SU-DHL-6 (cell line): ENCODE measurements at regions not wholly inside any gene's neighbourhood (a gene's known extent, or its start where the extent isn't known, plus 50 kb on each side); places are given as distances from the start of the nearest gene placed in this dataset.

ENCODE experiments used
- CTCF ChIP-seq: fragments of 200-600 bp; sonication (generic); IDR thresholded peaks from one replicate; pipeline ENCODE4 v1.5.1; 2017; ENCODE audit warnings: antibody characterized with exemption, mild to moderate bottlenecking, low read length, moderate library complexity; ENCODE audit not compliant: insufficient read depth, poor library complexity, severe bottlenecking
- EZH2phosphoT487 ChIP-seq: fragments of 200-600 bp; sonication (generic), shearing (Covaris generic); conservative IDR thresholded peaks from 2 replicates; pipeline ENCODE4 v1.6.1; 2018; ENCODE audit warnings: mild to moderate bottlenecking, antibody characterized with exemption, low read length, moderate library complexity, mixed read lengths

DNA sequence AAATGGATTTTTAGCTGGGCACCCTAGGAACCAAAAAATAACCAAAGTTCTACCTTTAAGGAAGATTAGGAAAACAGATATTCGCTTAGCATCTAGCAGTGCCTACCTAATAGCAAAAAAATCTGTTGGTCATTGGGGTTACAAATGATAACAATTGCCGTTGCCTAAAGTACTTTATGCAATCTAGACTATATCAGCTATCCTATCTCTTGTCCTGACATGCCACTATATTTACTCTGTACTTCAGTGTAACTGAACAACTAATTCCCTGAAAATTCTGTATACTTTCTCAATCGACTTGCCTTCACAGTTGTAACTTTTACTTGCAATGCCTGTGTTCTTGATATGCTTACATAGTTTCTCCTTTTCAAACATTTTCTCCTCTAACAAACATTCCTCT is 282.9 kb upstream of the PCDH7 start:
- TF ChIP-seq CTCF (no peak), EZH2phosphoT487 (no peak)
